Stimulated activated CD4-positive, alpha-beta T cell treated with anti-CD3 and anti-CD28 coated beads, Interleukin-4, amount 100 ng/mL, for 1 hour (primary cell): ENCODE measurements at regions not wholly inside any gene's neighbourhood (a gene's known extent, or its start where the extent isn't known, plus 50 kb on each side); places are given as distances from the start of the nearest gene placed in this dataset.

ENCODE experiments used
- DNase-seq: peaks from one replicate; pipeline ENCODE4 v3.0.0-alpha.2; 2020

DNA sequence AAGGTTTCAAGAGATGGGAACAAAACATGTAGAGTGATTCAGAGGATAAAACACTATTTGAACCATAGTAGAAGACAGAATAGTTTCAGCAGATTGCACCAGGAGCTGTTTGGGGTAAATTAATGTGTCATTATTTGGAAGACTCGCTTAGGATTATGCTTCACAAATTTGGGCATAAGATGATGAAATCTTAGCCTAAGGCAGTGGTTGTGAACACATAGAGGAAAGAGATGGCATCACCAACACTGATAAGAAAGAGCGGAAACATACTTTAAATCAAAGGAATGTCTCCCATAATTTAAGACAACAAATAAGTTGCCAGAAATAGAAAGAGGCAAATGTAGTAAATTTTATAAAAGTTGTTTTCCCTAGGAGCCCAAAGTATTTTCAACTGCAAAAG, 66.1 kb upstream of the TBCA start:
- DNase-seq: no peak

DNA sequence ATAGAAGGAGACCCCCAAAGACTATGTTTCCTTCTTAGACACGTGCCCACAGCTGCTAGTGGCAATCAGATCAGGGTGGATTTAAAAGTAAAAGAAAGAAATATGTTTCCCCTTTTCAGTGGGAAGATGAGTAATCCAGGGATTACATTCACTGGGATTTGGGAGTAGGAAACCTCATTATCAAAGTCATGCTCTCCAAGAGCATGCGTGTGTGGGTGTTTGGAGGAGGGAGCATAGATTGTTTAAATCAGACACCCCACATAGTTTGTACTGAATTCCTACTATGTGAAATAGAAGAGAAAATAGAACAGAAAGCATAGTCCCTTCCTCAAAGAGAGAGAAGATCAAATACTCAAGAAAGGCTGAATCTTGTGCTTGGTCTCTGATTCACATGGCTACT, 65.5 kb upstream of the TBCA start:
- DNase-seq: no peak

DNA sequence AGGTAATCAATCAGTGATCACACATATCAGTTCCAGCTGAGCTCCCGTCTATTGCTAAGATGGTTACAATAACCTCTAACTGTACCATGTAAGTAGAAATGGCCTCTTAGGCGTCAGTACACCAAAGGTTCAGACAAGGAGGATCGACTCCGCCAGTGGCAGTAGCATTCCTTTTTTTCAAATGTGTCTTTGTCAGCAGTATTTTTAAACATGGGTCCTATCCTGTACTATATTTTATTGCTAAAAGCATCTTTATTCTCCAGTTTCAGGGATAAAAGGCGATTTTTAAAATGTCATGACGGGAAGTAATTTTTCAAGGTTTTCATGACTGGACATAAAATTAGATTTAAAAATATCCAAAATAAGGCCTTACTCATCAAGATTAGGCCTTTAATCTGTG, 64.8 kb upstream of the TBCA start:
- no peak for DNase-seq

DNA sequence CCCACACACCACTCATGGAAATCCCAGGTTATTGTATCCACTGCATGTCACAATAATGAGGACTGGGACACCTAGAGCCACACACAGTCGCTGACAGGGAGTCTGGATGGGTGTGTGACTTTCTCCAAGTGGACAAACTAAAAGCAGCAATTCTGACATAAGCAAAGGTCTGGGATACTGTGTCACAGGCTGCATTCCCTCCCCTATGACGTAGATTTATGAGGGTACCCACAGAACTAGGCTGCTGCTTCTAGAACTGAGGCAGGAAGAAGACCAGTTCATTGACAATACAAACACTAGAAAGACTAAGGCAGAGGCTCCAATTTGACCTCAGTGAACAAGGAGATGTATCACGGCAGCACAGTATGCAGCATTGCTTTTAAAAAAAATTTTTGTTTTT, 63.6 kb upstream of the TBCA start:
- no peak for DNase-seq

DNA sequence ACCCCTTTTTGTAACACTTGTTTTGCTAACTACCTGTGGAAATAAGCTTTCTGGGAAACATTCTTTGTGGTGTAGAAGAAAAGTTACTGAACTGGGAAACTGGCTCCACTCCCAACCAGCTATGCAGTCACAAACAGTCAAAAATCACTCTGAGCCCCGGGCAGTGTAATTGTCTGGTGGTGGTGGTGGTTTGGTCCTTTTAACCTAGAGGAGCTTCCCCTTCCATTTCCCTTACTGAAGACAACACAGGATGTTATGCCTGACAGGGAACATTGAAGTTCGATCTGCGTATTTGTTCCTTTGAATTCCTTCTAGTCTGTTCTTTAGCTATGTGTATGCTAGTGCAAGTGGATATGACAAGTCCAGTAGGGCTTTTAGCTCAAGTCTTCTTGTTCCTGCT, 56.8 kb upstream of the TBCA start:
- DNase-seq: no peak

DNA sequence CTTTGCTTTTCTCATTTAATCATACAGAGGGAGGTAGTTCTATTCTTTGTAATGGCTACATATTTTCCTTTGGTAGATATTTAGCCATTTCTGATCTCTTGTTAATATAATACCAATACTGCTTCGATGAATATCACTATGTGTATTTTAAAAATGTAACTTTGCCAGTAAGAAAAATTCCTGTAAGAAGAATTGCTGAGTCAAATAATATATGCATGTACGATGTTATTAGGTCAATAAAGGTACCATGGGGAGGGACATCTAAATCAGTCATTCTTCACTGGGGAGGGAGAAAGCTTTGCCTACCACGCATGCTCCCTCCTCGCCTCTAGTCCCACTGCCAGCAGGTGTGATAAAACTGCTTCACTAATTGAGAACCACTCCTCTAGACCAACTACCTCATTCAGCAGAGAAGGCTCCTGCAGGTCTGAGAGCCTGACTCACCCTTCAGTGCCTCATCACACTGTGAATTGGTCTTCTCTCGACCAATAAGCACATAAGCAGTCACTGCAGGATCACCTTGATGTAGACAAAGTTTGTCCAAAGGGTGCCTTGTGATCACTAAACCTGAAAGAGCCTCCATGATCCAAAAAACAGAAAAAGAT, 56.1 kb upstream of the TBCA start:
- DNase-seq: no peak

DNA sequence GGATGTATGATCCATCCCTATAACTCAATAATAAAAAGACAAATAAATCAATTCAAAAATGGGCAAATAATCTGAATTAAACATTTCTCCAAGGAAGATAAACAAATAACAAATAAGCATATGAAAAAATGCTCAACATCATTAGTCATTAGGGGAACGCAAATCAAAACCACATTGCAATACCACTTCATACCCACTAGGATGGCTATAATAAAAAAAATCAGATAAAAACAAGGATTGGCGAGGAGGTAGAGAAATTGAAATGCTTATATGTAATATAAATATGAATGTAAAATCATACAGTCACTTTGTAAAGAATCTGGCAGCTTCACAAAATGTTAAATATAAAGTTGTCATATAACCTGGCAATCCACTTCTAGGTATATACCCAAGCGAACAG, 52.3 kb upstream of the TBCA start:
- DNase-seq: no peak
